ENCODE measurements at regions not wholly inside any gene's neighbourhood (a gene's known extent, or its start where the extent isn't known, plus 50 kb on each side); places are given as distances from the start of the nearest gene placed in this dataset.

DNA sequence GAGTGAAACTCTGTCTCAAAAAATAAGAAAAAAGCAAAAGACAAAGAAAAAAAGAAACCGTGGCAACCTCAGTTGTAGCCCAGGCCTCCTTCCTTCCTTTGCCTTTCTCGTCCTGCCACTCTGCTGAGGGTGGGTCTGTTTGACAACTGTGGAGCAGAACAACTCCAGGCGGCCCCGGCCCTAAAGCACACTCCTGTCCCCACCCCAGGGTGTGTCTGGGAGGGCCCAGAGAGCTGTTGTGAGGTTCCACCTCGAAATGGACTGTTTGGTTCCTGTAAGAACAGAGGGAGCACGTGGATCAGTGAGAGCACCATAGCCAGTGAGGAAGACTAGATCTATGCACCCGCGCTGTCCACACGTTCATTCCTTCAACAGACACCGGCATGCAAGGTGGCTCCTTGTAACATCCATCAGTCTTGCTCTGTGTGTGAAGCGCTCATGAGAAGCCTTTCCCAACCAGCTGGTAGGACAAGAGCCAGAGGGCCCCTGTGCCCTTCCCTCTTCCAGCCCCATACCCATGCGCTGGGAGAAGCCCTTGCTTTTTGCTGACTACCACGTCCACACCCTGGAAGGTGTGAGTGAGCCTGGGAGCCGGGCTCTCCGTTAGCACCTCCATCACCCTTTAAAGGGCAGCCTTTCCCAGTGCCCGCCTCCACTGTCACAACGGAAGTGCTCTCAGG is 61.6 kb downstream of the SOWAHC start:
- H3K27me3 Mint-ChIP-seq (ENCODE audit: insufficient read depth, low read depth, poor library complexity): peaks cover 2% of the 10 kb centered on the region
- peaks cover 8% of the 10 kb centered on the region; the same call in 2 of the 3 replicates for H3K9me3 Mint-ChIP-seq
- DNase-seq (ENCODE audit: low spot score) (no peak), ATAC-seq (no peak)
- peaks cover 5% of the 10 kb centered on the region; the same call in 1 of the 3 replicates for H3K4me1 Mint-ChIP-seq
- no peaks in the 10 kb centered on the region; the same call in 1 of the 2 replicates for H3K36me3 ChIP-seq (ENCODE audit: insufficient read depth)
- H3K27ac ChIP-seq (ENCODE audit: low read depth): no peak overlapping the region
- H3K79me2 ChIP-seq (replicated peaks; ENCODE audit: insufficient read depth): no peaks in the 10 kb centered on the region
- no peaks in the 10 kb centered on the region for H4K20me1 ChIP-seq (replicated peaks; ENCODE audit: insufficient read depth)
- H3K27me3 ChIP-seq (ENCODE audit: insufficient read depth): no peaks in the 10 kb centered on the region
- H3K9me2 ChIP-seq (ENCODE audit: insufficient read depth): no peaks in the 10 kb centered on the region
- TF ChIP-seq EZH2phosphoT487 (IDR thresholded peaks at IDR 0.05; ENCODE audit: unreplicated experiment) (no peak), POLR2AphosphoS5 (IDR thresholded peaks at IDR 0.05; ENCODE audit: low read depth) (no peak), CREB1 (CRISPR knock-in tag; IDR thresholded peaks at IDR 0.05; ENCODE audit: low read depth) (no peak), JUNB (IDR thresholded peaks at IDR 0.05; ENCODE audit: unreplicated experiment) (no peak), STAT1 (IDR thresholded peaks at IDR 0.05; ENCODE audit: unreplicated experiment) (no peak)
- no peak overlapping the region for H3K4me2 ChIP-seq
- no peaks in the 10 kb centered on the region for H3F3A ChIP-seq (replicated peaks; ENCODE audit: low read depth)
- no peaks in the 10 kb centered on the region for H3K36me3 Mint-ChIP-seq (ENCODE audit: low read depth)
- no peaks in the 10 kb centered on the region for H3K4me1 ChIP-seq (ENCODE audit: insufficient read depth)
- no peak overlapping the region for H3K27ac Mint-ChIP-seq
- H2AFZ ChIP-seq: no peak overlapping the region
- H3K4me3 Mint-ChIP-seq: no peak overlapping the region
- H3K4me3 ChIP-seq: no peak overlapping the region

DNA sequence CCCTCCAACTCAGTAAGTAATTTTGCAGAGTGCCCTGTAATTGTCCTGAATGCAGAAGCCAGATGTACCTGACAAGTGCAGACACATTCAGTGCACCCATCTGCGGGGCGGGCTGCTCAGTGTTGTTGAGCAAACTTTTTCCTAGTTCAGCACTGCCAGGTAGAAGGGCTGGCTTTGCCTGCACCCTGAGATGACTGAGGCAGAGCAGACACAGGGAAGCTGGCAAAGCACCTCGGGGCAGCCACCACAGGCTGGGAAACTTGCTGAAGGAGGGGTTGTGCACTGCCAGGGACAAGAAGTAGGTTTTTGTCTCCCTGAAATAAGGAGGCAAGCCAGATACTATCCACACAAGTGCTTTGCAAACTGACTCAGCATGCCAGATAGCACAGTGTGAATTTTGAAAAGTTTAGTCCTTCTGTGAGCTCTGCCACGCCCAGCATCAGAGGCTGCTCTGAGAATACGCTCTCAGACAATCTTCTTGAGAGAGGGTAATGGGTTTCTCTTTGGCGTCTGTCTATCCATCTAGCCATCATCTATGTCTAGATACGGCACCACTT is 62.3 kb downstream of the SOWAHC start:
- ATAC-seq (no peak), DNase-seq (ENCODE audit: low spot score) (no peak)
- no peaks in the 10 kb centered on the region for H3K27me3 ChIP-seq (ENCODE audit: insufficient read depth)
- H3K36me3 ChIP-seq (ENCODE audit: insufficient read depth): no peaks in the 10 kb centered on the region; the same call in 1 of the 2 replicates
- H3K27me3 Mint-ChIP-seq (ENCODE audit: insufficient read depth, low read depth, poor library complexity): peaks cover 2% of the 10 kb centered on the region
- H3K4me1 ChIP-seq (ENCODE audit: insufficient read depth): no peaks in the 10 kb centered on the region
- no peaks in the 10 kb centered on the region for H3K79me2 ChIP-seq (replicated peaks; ENCODE audit: insufficient read depth)
- no peak overlapping the region for H3K27ac Mint-ChIP-seq
- no peaks in the 10 kb centered on the region for H4K20me1 ChIP-seq (replicated peaks; ENCODE audit: insufficient read depth)
- H2AFZ ChIP-seq: no peak overlapping the region
- H3K27ac ChIP-seq (ENCODE audit: low read depth): no peak overlapping the region
- H3F3A ChIP-seq (replicated peaks; ENCODE audit: low read depth): no peaks in the 10 kb centered on the region
- no peak overlapping the region for H3K4me2 ChIP-seq
- no peaks in the 10 kb centered on the region for H3K9me2 ChIP-seq (ENCODE audit: insufficient read depth)
- no peak overlapping the region for H3K4me3 Mint-ChIP-seq
- H3K4me3 ChIP-seq: no peak overlapping the region
- peaks cover 5% of the 10 kb centered on the region; the same call in 1 of the 3 replicates for H3K4me1 Mint-ChIP-seq
- H3K9me3 Mint-ChIP-seq: peaks cover 5% of the 10 kb centered on the region; the same call in 1 of the 3 replicates
- no peaks in the 10 kb centered on the region for H3K36me3 Mint-ChIP-seq (ENCODE audit: low read depth)
- TF ChIP-seq, protein P1, sequence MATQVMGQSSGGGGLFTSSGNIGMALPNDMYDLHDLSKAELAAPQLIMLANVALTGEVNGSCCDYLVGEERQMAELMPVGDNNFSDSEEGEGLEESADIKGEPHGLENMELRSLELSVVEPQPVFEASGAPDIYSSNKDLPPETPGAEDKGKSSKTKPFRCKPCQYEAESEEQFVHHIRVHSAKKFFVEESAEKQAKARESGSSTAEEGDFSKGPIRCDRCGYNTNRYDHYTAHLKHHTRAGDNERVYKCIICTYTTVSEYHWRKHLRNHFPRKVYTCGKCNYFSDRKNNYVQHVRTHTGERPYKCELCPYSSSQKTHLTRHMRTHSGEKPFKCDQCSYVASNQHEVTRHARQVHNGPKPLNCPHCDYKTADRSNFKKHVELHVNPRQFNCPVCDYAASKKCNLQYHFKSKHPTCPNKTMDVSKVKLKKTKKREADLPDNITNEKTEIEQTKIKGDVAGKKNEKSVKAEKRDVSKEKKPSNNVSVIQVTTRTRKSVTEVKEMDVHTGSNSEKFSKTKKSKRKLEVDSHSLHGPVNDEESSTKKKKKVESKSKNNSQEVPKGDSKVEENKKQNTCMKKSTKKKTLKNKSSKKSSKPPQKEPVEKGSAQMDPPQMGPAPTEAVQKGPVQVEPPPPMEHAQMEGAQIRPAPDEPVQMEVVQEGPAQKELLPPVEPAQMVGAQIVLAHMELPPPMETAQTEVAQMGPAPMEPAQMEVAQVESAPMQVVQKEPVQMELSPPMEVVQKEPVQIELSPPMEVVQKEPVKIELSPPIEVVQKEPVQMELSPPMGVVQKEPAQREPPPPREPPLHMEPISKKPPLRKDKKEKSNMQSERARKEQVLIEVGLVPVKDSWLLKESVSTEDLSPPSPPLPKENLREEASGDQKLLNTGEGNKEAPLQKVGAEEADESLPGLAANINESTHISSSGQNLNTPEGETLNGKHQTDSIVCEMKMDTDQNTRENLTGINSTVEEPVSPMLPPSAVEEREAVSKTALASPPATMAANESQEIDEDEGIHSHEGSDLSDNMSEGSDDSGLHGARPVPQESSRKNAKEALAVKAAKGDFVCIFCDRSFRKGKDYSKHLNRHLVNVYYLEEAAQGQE (IDR thresholded peaks at IDR 0.05; ENCODE audit: unreplicated experiment): no peak
- TF ChIP-seq, protein P2, sequence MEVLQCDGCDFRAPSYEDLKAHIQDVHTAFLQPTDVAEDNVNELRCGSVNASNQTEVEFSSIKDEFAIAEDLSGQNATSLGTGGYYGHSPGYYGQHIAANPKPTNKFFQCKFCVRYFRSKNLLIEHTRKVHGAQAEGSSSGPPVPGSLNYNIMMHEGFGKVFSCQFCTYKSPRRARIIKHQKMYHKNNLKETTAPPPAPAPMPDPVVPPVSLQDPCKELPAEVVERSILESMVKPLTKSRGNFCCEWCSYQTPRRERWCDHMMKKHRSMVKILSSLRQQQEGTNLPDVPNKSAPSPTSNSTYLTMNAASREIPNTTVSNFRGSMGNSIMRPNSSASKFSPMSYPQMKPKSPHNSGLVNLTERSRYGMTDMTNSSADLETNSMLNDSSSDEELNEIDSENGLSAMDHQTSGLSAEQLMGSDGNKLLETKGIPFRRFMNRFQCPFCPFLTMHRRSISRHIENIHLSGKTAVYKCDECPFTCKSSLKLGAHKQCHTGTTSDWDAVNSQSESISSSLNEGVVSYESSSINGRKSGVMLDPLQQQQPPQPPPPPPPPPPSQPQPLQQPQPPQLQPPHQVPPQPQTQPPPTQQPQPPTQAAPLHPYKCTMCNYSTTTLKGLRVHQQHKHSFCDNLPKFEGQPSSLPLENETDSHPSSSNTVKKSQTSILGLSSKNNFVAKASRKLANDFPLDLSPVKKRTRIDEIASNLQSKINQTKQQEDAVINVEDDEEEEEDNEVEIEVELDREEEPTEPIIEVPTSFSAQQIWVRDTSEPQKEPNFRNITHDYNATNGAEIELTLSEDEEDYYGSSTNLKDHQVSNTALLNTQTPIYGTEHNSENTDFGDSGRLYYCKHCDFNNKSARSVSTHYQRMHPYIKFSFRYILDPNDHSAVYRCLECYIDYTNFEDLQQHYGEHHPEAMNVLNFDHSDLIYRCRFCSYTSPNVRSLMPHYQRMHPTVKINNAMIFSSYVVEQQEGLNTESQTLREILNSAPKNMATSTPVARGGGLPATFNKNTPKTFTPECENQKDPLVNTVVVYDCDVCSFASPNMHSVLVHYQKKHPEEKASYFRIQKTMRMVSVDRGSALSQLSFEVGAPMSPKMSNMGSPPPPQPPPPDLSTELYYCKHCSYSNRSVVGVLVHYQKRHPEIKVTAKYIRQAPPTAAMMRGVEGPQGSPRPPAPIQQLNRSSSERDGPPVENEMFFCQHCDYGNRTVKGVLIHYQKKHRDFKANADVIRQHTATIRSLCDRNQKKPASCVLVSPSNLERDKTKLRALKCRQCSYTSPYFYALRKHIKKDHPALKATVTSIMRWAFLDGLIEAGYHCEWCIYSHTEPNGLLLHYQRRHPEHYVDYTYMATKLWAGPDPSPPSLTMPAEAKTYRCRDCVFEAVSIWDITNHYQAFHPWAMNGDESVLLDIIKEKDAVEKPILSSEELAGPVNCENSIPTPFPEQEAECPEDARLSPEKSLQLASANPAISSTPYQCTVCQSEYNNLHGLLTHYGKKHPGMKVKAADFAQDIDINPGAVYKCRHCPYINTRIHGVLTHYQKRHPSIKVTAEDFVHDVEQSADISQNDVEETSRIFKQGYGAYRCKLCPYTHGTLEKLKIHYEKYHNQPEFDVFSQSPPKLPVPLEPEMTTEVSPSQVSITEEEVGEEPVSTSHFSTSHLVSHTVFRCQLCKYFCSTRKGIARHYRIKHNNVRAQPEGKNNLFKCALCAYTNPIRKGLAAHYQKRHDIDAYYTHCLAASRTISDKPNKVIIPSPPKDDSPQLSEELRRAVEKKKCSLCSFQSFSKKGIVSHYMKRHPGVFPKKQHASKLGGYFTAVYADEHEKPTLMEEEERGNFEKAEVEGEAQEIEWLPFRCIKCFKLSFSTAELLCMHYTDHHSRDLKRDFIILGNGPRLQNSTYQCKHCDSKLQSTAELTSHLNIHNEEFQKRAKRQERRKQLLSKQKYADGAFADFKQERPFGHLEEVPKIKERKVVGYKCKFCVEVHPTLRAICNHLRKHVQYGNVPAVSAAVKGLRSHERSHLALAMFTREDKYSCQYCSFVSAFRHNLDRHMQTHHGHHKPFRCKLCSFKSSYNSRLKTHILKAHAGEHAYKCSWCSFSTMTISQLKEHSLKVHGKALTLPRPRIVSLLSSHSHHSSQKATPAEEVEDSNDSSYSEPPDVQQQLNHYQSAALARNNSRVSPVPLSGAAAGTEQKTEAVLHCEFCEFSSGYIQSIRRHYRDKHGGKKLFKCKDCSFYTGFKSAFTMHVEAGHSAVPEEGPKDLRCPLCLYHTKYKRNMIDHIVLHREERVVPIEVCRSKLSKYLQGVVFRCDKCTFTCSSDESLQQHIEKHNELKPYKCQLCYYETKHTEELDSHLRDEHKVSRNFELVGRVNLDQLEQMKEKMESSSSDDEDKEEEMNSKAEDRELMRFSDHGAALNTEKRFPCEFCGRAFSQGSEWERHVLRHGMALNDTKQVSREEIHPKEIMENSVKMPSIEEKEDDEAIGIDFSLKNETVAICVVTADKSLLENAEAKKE (CRISPR knock-in tag; IDR thresholded peaks at IDR 0.05): no peak
- TF ChIP-seq CREB1 (CRISPR knock-in tag; IDR thresholded peaks at IDR 0.05; ENCODE audit: low read depth) (no peak), EZH2phosphoT487 (IDR thresholded peaks at IDR 0.05; ENCODE audit: unreplicated experiment) (no peak), ZNF114 (CRISPR knock-in tag; IDR thresholded peaks at IDR 0.05) (no peak), EZH2 (IDR thresholded peaks at IDR 0.05; ENCODE audit: low read depth, unreplicated experiment) (no peak), ZNF331 (CRISPR knock-in tag; IDR thresholded peaks at IDR 0.05; ENCODE audit: low read depth) (no peak)
